ENCODE measurements at regions not wholly inside any gene's neighbourhood (a gene's known extent, or its start where the extent isn't known, plus 50 kb on each side); places are given as distances from the start of the nearest gene placed in this dataset.

GRCh38 chr2:226497146-226497909 is 302.3 kb downstream of the IRS1 start:
- TF ChIP-seq CTCF (IDR thresholded peaks at IDR 0.05; ENCODE audit: insufficient read depth, low read length, poor library complexity, severe bottlenecking): no peak
- TF ChIP-seq EZH2phosphoT487 (conservative IDR thresholded peaks at IDR 0.05; ENCODE audit: low read length): no peak
